ENCODE measurements at regions not wholly inside any gene's neighbourhood (a gene's known extent, or its start where the extent isn't known, plus 50 kb on each side); places are given as distances from the start of the nearest gene placed in this dataset.

DNA sequence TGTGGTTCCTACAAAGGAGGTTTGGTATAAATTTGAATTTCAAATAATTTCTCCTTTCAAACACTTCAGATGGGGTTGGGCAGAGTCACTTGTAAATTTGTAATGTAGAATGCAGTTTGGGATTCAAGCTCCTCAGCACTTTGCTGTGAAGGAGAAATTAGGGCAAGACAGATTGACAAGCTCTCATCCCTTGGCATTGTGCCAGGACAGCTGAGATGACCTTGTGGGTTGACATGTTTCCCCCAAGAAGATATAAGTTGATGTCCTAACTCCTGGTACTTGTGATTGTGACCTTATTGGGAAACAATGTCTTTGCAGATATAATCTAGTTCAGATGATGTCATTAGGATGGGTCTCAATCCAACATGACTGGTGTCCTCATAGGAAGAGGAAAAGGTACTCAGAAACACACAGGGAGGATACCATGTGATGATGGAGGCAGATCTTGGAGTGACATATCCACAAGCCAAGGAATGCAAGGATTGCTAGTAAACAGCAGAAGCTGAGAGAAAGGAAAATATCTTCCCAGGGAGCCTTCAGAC is 408.3 kb downstream of the MED10 start:
- ATAC-seq = no peak
- Histone ChIP-seq H3K9me3 (ENCODE audit: control insufficient read depth in 2 of 3, low read length in 3 of 3) (no peaks in the 10 kb centered on the region), H3K4me1 (ENCODE audit: control insufficient read depth in 2 of 2, insufficient read depth in 2 of 2, low read length in 2 of 2) (no peaks in the 10 kb centered on the region), H3K4me3 (ENCODE audit: low read length) (no peak overlapping the region), H3K27ac (ENCODE audit: low read depth, low read length) (no peak overlapping the region), H3K27me3 (ENCODE audit: control insufficient read depth in 2 of 2, insufficient read depth in 2 of 2, low read length in 2 of 2) (no peaks in the 10 kb centered on the region), H3K36me3 (ENCODE audit: control insufficient read depth in 2 of 3, insufficient read depth in 3 of 3, low read length in 3 of 3) (no peaks in the 10 kb centered on the region)
- no peak for DNase-seq
- no peaks in the 10 kb centered on the region for H3K4me1 Mint-ChIP-seq
- H3K27me3 Mint-ChIP-seq = peaks cover 0 to 21% (median 8%) of the 10 kb centered on the region in 5 donors
- intact Hi-C loops (cut with micrococcal nuclease) = no loop called here
- H3K27ac Mint-ChIP-seq = no peak overlapping the region
- H3K9me3 Mint-ChIP-seq = peaks cover 0 to 13% (median 1%) of the 10 kb centered on the region in 11 donors
- no peaks in the 10 kb centered on the region for H3K36me3 Mint-ChIP-seq
- ChIA-PET POLR2A (no interaction called here), CTCF (no interaction called here)
- no peak overlapping the region for H3K4me3 Mint-ChIP-seq

DNA sequence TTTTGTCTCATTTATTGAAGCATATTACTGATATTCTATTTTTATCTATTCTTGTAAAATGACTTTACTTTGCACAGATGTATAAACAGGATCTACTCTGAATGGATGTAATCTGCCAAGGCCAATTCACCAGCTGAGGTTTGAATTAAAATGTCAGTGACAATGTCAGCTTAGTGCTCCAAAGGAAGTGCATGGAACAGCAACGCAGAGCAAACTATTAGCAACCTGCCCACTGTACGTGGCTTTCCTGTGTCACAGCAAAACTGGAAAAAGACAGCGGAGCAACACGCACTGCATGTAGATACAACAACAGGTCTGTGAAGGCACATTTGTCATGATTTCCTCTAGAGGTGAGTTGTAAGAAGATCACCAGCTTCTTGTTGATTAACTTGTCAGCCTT is 409.4 kb downstream of the MED10 start:
- ChIA-PET CTCF (no interaction called here), POLR2A (no interaction called here)
- ATAC-seq (no peak), DNase-seq (no peak)
- Histone ChIP-seq H3K36me3 (ENCODE audit: control insufficient read depth in 2 of 3, insufficient read depth in 3 of 3, low read length in 3 of 3) (no peaks in the 10 kb centered on the region), H3K27me3 (ENCODE audit: control insufficient read depth in 2 of 2, insufficient read depth in 2 of 2, low read length in 2 of 2) (no peaks in the 10 kb centered on the region), H3K27ac (ENCODE audit: low read depth, low read length) (no peak overlapping the region), H3K4me1 (ENCODE audit: control insufficient read depth in 2 of 2, insufficient read depth in 2 of 2, low read length in 2 of 2) (no peaks in the 10 kb centered on the region), H3K4me3 (ENCODE audit: low read length) (no peak overlapping the region), H3K9me3 (ENCODE audit: control insufficient read depth in 2 of 3, low read length in 3 of 3) (no peaks in the 10 kb centered on the region)
- Mint-ChIP-seq H3K36me3 (no peaks in the 10 kb centered on the region), H3K27ac (no peak overlapping the region), H3K4me1 (no peaks in the 10 kb centered on the region), H3K4me3 (no peak overlapping the region), H3K9me3 (peaks cover 2 to 18% (median 7%) of the 10 kb centered on the region in 11 donors), H3K27me3 (peaks cover 0 to 21% (median 4%) of the 10 kb centered on the region in 5 donors)
- intact Hi-C loops (cut with micrococcal nuclease) = no loop called here

DNA sequence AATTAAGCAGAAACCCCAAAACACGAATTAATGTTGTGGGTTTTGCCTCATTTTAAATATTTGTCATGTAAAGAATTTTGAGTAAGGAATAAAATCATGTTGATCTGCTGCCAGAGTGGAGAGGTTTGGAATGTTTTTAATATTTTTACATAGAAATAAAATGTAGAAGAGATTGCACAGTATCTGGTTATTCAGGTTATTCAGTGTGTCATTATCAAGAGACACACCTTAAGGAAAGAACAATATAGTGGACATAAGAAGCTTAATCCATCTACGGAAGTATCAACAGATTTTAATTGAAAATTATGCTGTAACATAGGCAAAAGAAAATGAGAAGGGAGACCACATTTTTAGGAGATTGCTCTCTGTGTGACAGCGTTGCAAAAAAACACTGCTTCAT is 410.4 kb downstream of the MED10 start:
- H3K4me3 Mint-ChIP-seq = no peak overlapping the region
- H3K9me3 Mint-ChIP-seq = peaks cover 4 to 18% (median 7%) of the 10 kb centered on the region in 11 donors
- ChIA-PET CTCF (no interaction called here), POLR2A (no interaction called here)
- no peak overlapping the region for H3K4me3 ChIP-seq (ENCODE audit: low read length)
- H3K4me1 Mint-ChIP-seq = no peaks in the 10 kb centered on the region
- ATAC-seq (no peak), DNase-seq (no peak)
- H3K27me3 ChIP-seq (ENCODE audit: control insufficient read depth in 2 of 2, insufficient read depth in 2 of 2, low read length in 2 of 2) = no peaks in the 10 kb centered on the region
- no peak overlapping the region for H3K27ac Mint-ChIP-seq
- peaks cover 0 to 18% (median 4%) of the 10 kb centered on the region in 5 donors for H3K27me3 Mint-ChIP-seq
- intact Hi-C loops (cut with micrococcal nuclease) = no loop called here
- no peak overlapping the region for H3K27ac ChIP-seq (ENCODE audit: low read depth, low read length)
- no peaks in the 10 kb centered on the region for H3K36me3 ChIP-seq (ENCODE audit: control insufficient read depth in 2 of 3, insufficient read depth in 3 of 3, low read length in 3 of 3)
- no peaks in the 10 kb centered on the region for H3K9me3 ChIP-seq (ENCODE audit: control insufficient read depth in 2 of 3, low read length in 3 of 3)
- no peaks in the 10 kb centered on the region for H3K36me3 Mint-ChIP-seq
- no peaks in the 10 kb centered on the region for H3K4me1 ChIP-seq (ENCODE audit: control insufficient read depth in 2 of 2, insufficient read depth in 2 of 2, low read length in 2 of 2)

DNA sequence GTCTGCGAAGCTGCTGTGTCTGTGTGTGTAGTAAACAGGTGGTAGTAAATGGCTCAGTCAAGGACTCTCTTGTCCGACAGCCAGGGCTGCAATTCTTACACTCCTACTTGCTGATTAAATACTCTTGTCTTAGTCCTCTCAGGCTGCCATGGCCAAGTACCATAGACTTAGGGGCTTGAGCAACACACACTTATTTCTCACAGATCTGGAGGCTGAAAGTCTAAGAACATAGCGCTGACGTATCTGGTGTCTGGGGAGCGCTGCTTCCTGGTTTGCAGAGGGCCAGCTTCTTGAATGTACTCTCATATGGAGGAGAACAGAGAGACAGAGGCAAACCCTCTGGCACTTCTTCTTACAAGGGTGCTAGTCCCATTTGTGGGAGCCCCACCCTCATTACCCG is 411.0 kb downstream of the MED10 start:
- Mint-ChIP-seq H3K36me3 (no peaks in the 10 kb centered on the region), H3K27me3 (peaks cover 0 to 13% (median 4%) of the 10 kb centered on the region in 5 donors), H3K27ac (no peak overlapping the region), H3K4me1 (no peaks in the 10 kb centered on the region), H3K4me3 (no peak overlapping the region), H3K9me3 (peaks cover 4 to 18% (median 7%) of the 10 kb centered on the region in 11 donors)
- ATAC-seq (no peak), DNase-seq (no peak)
- ChIA-PET POLR2A (no interaction called here), CTCF (no interaction called here)
- H3K27me3 ChIP-seq (ENCODE audit: control insufficient read depth in 2 of 2, insufficient read depth in 2 of 2, low read length in 2 of 2) = no peaks in the 10 kb centered on the region
- H3K4me3 ChIP-seq (ENCODE audit: low read length) = no peak overlapping the region
- no peaks in the 10 kb centered on the region for H3K4me1 ChIP-seq (ENCODE audit: control insufficient read depth in 2 of 2, insufficient read depth in 2 of 2, low read length in 2 of 2)
- intact Hi-C loops (cut with micrococcal nuclease) = no loop called here
- H3K9me3 ChIP-seq (ENCODE audit: control insufficient read depth in 2 of 3, low read length in 3 of 3) = no peaks in the 10 kb centered on the region
- H3K36me3 ChIP-seq (ENCODE audit: control insufficient read depth in 2 of 3, insufficient read depth in 3 of 3, low read length in 3 of 3) = no peaks in the 10 kb centered on the region
- H3K27ac ChIP-seq (ENCODE audit: low read depth, low read length) = no peak overlapping the region

DNA sequence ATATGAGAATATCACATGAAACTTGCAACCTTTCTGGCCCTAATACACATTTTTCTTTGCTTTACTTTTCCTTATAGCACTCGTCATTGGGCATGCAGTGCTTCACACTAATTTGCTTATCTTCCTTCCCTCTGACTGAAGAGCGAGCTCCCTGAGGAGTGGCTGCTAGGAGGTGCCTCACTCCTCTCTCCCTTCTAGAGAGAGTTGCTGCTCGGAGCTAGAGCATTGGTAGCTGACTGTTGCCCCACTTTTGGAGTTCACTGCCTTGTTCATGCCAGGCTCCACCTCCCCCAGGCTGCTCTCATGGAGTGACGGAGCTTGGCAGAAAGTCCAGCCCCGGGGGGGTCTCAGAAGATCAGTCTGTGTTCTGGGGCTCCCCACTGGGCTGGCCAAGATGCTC is 413.2 kb downstream of the MED10 start:
- CTCF ChIA-PET = no interaction called here
- Histone ChIP-seq H3K36me3 (ENCODE audit: control insufficient read depth in 2 of 3, insufficient read depth in 3 of 3, low read length in 3 of 3) (no peaks in the 10 kb centered on the region), H3K4me1 (ENCODE audit: control insufficient read depth in 2 of 2, insufficient read depth in 2 of 2, low read length in 2 of 2) (no peaks in the 10 kb centered on the region), H3K4me3 (ENCODE audit: low read length) (no peak overlapping the region), H3K9me3 (ENCODE audit: control insufficient read depth in 2 of 3, low read length in 3 of 3) (no peaks in the 10 kb centered on the region), H3K27me3 (ENCODE audit: control insufficient read depth in 2 of 2, insufficient read depth in 2 of 2, low read length in 2 of 2) (no peaks in the 10 kb centered on the region), H3K27ac (ENCODE audit: low read depth, low read length) (no peak overlapping the region)
- POLR2A ChIA-PET = no interaction called here
- H3K9me3 Mint-ChIP-seq = peaks cover 4 to 19% (median 10%) of the 10 kb centered on the region in 11 donors
- H3K4me3 Mint-ChIP-seq = no peak overlapping the region
- no peaks in the 10 kb centered on the region for H3K4me1 Mint-ChIP-seq
- intact Hi-C loops (cut with micrococcal nuclease) = no loop called here
- ATAC-seq = no peak
- H3K27me3 Mint-ChIP-seq = peaks cover 0 to 20% (median 3%) of the 10 kb centered on the region in 5 donors
- no peak overlapping the region for H3K27ac Mint-ChIP-seq
- no peak for DNase-seq
- no peaks in the 10 kb centered on the region for H3K36me3 Mint-ChIP-seq

DNA sequence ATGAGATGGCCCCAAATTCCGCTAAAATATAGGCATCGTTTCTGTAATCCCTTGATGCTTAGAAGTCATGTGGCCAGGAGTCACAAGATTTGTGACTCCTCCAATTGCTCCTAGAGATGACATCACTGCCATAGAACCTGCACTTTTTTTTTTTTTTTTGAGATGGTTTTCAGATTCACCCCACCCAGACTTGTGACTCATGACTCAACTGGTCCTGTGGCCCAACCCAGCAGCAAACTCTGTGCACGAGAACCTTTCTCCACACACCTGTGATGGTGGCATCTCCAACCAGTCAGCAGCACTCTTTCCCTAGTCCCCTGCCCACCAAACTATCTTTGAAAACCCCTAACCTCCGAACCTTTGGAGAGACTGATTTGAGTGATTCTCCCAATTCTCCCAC is 414.0 kb downstream of the MED10 start:
- ChIA-PET POLR2A (no interaction called here), CTCF (no interaction called here)
- intact Hi-C loops (cut with micrococcal nuclease) = no loop called here
- no peak overlapping the region for H3K4me3 ChIP-seq (ENCODE audit: low read length)
- H3K27me3 Mint-ChIP-seq = peaks cover 0 to 20% (median 3%) of the 10 kb centered on the region in 5 donors
- ATAC-seq (no peak), DNase-seq (no peak)
- H3K4me1 Mint-ChIP-seq = no peaks in the 10 kb centered on the region
- H3K4me1 ChIP-seq (ENCODE audit: control insufficient read depth in 2 of 2, insufficient read depth in 2 of 2, low read length in 2 of 2) = no peaks in the 10 kb centered on the region
- no peak overlapping the region for H3K4me3 Mint-ChIP-seq
- H3K36me3 Mint-ChIP-seq = no peaks in the 10 kb centered on the region
- peaks cover 4 to 19% (median 10%) of the 10 kb centered on the region in 11 donors for H3K9me3 Mint-ChIP-seq
- H3K27ac Mint-ChIP-seq = no peak overlapping the region
- no peaks in the 10 kb centered on the region for H3K36me3 ChIP-seq (ENCODE audit: control insufficient read depth in 2 of 3, insufficient read depth in 3 of 3, low read length in 3 of 3)
- no peaks in the 10 kb centered on the region for H3K27me3 ChIP-seq (ENCODE audit: control insufficient read depth in 2 of 2, insufficient read depth in 2 of 2, low read length in 2 of 2)
- H3K27ac ChIP-seq (ENCODE audit: low read depth, low read length) = no peak overlapping the region
- H3K9me3 ChIP-seq (ENCODE audit: control insufficient read depth in 2 of 3, low read length in 3 of 3) = no peaks in the 10 kb centered on the region

DNA sequence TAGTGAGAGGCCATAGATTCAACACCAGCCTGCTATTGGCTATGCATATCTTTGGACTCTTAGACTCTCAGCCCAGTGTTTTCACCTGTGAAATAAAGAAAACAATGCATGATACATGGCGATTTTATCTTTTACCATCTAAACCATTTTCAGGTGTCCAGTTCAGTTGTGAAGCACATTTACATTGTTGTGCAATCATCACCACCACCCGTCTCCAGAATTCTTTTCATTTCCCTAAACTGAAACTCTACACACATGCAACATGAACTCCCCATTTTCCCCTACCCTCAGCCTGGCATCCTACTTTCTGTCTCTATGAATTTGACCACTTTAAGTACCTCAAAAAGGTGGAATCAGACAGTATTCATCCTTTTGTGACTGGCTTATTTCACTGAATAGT is 420.6 kb downstream of the MED10 start:
- Histone ChIP-seq H3K4me3 (ENCODE audit: low read length) (no peak overlapping the region), H3K36me3 (ENCODE audit: control insufficient read depth in 2 of 3, insufficient read depth in 3 of 3, low read length in 3 of 3) (no peaks in the 10 kb centered on the region), H3K4me1 (ENCODE audit: control insufficient read depth in 2 of 2, insufficient read depth in 2 of 2, low read length in 2 of 2) (no peaks in the 10 kb centered on the region), H3K9me3 (ENCODE audit: control insufficient read depth in 2 of 3, low read length in 3 of 3) (no peaks in the 10 kb centered on the region), H3K27ac (ENCODE audit: low read depth, low read length) (no peak overlapping the region), H3K27me3 (ENCODE audit: control insufficient read depth in 2 of 2, insufficient read depth in 2 of 2, low read length in 2 of 2) (no peaks in the 10 kb centered on the region)
- intact Hi-C loops (cut with micrococcal nuclease) = no loop called here
- no peaks in the 10 kb centered on the region for H3K36me3 Mint-ChIP-seq
- H3K27me3 Mint-ChIP-seq = peaks cover 0 to 51% (median 19%) of the 10 kb centered on the region in 5 donors
- no peak for DNase-seq
- POLR2A ChIA-PET = no interaction called here
- H3K9me3 Mint-ChIP-seq = peaks cover 0 to 20% (median 7%) of the 10 kb centered on the region in 11 donors
- H3K4me1 Mint-ChIP-seq = no peaks in the 10 kb centered on the region
- CTCF ChIA-PET = no interaction called here
- no peak overlapping the region for H3K4me3 Mint-ChIP-seq
- ATAC-seq = no peak
- no peak overlapping the region for H3K27ac Mint-ChIP-seq

All from naive thymus-derived CD4-positive, alpha-beta T cell (primary cell).